Gastrocnemius medialis (tissue), 4 donors: ENCODE measurements at regions not wholly inside any gene's neighbourhood (a gene's known extent, or its start where the extent isn't known, plus 50 kb on each side); places are given as distances from the start of the nearest gene placed in this dataset.

Source experiments
- POLR2A ChIP-seq, 2 donors: fragments of 450-650 bp; IDR thresholded peaks; one replicate each; pipeline ENCODE4 v1.6.1; 2017; ENCODE audit warnings: antibody characterized with exemption in 2 of 2, mild to moderate bottlenecking in 2 of 2, moderate library complexity in 2 of 2
- TF ChIP-seq, protein P1 (sequence below), 5 experiments: fragments of 450-650 bp in 3 of 5; fragments of 200-600 bp in 2 of 5; sonication (generic) in 2 of 5; IDR thresholded peaks in 4 of 5; conservative IDR thresholded peaks in 1 of 5; 1 replicate in 4 of 5; 2 replicates in 1 of 5; pipeline ENCODE4 v1.5.1; 2016 to 2019; ENCODE audit warnings: antibody characterized with exemption in 5 of 5, mild to moderate bottlenecking in 3 of 5, moderate library complexity in 3 of 5

DNA sequence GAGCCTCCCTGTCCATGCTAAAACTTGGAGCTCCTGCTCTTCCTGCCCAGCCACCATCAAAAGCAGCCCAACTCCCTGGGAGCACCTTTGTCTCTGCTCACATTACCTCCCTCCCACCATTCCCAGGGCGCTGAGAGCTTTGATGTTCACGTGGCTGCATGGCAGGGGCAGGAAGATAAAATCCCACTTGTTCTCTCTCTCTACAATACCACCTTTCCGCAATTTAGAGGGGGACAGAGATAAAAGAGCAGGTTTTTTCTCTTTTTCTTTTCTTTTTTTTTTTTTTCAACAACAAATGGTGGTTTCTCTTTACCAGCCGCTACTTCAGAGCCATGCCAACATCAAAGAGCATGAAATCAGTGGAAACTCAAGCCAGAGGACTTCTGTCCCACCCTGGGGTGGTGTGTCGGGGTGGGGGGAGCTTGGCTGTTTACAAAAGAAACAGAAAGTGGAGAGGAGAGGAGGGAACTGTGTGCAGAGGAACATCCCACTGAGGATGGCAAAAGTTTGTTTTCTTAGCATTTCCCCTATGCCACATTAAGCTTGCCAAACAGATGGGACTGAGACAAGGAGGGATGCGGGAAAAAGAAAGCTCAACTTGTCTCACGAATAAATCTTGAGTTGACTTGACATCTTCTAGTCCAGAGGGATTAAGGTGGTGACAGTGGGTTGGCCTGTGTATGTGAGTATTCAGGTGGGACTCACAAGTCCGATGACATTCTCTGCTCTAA, 103.7 kb upstream of the NUDT4 start:
- TF ChIP-seq, protein P1, sequence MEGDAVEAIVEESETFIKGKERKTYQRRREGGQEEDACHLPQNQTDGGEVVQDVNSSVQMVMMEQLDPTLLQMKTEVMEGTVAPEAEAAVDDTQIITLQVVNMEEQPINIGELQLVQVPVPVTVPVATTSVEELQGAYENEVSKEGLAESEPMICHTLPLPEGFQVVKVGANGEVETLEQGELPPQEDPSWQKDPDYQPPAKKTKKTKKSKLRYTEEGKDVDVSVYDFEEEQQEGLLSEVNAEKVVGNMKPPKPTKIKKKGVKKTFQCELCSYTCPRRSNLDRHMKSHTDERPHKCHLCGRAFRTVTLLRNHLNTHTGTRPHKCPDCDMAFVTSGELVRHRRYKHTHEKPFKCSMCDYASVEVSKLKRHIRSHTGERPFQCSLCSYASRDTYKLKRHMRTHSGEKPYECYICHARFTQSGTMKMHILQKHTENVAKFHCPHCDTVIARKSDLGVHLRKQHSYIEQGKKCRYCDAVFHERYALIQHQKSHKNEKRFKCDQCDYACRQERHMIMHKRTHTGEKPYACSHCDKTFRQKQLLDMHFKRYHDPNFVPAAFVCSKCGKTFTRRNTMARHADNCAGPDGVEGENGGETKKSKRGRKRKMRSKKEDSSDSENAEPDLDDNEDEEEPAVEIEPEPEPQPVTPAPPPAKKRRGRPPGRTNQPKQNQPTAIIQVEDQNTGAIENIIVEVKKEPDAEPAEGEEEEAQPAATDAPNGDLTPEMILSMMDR (IDR thresholded peaks at IDR 0.05 in 4 of 5, conservative IDR thresholded peaks at IDR 0.05 in 1 of 5) = no peak
- TF ChIP-seq POLR2A (IDR thresholded peaks at IDR 0.05) = no peak
